GM18498 (cell line): ENCODE measurements at regions not wholly inside any gene's neighbourhood (a gene's known extent, or its start where the extent isn't known, plus 50 kb on each side); places are given as distances from the start of the nearest gene placed in this dataset.
A peak's percentile ranks its signal among the peaks of the same experiment; 100 is the strongest.

Experiments
- ATAC-seq: cut with Tn5 transposase; IDR thresholded peaks from one replicate; pipeline ENCODE4 v1.9.1; 2021; ENCODE audit warnings: mild to moderate bottlenecking, moderate library complexity; ENCODE audit not compliant: unreplicated experiment

- no peak for ATAC-seq
Measured at GRCh38 chr12:91818227-91819131, 327.2 kb downstream of the BTG1 start.

GRCh38 chr12:91817517-91817916 lies 328.1 kb downstream of the BTG1 start:
- ATAC-seq, result no peak

DNA sequence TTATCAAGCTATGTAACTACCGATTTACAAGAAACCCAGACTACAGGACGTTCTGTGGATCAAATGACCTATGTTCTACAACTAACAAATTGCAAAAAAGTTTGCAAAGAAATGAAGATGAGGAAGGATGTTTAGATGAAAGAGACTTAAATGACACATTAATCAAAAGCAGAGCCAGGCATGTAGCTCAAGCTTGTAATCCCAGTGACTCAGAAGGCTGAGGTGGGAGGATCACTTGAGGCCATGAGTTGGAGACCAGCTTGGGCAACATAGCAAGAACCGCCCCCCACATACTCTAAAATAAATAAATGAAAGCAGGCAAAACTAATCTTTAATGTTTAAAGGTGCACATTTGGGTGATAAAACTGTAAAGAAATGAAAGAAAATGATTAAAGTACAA lies 331.9 kb downstream of the BTG1 start:
- ATAC-seq, result no peak

DNA sequence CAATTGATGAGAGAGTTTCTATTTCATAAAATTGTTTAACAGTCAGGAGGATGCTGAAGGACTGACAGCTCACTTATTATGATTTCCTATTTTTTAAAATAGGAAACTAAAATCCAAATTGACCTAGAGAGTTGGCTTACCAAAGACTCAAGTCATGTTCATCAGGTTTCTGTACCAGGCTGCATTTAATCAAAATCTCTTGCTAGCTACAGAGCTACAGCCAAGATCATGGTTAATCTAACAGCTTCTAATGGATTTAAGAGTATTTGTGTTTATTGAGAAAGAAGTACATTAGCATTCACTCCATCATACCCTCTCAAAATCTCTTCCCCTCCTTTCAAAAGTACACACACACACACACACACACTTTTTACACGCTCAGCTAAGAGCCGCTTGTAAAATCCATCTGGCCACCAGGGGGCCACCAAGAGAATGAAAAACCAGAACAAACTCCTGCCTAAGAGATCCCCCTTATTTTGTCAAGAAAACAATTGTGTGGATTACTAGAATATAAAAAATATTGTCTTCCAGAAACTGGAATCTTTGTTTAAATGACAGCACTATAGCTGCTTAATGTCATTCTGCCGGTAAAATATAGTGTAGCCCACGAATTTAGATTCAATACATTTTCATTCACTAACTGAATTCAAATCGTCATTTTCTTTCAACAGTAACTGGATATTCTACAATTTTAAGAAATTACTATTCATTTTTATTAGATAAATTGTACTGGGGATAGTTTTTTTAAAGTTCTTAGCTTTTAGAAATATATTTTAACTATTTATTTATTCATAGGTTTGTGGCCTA lies 334.0 kb downstream of the BTG1 start:
- peak; percentile 79 for ATAC-seq

DNA sequence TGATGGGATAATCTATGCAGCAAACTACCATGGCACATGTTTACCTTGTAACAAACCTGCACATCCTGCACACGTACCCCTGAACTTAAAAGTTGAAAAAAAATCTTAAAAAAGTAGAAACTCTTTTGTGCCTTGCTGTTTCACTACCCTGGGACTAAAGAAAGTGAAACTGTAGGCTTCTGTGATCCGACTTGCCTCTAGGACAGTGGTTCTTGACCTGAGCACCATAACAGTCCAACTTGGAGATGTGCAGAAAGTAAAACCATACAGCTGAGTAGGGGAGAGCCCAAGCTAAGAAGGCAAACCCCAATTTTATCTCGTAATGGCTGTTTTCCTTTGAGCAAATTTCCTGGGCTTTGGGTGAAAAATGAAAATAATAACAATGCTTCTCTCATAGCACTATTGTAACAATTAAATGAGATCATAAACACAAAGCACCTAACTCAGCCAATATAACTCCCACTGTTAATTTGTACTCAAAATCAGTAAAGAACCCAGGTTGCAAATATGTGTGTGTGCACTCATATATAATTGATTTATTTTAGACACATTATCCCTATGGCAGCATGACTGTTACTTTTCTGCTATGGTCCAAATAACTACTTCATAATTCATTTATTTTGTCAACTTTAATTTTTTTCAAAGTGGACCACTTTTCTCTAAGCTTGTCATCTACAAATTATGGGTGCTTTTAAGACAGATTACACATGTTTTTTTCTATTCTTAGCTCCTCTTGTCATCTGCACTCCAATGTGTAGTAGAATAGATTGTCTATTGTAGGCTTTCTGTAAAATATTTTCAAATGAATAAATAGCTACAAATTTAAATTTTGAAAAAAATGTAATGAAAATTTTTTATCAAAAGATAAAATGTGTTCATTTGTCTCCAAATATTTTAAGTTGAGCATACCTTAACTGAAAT lies 334.9 kb downstream of the BTG1 start:
- no peak for ATAC-seq

DNA sequence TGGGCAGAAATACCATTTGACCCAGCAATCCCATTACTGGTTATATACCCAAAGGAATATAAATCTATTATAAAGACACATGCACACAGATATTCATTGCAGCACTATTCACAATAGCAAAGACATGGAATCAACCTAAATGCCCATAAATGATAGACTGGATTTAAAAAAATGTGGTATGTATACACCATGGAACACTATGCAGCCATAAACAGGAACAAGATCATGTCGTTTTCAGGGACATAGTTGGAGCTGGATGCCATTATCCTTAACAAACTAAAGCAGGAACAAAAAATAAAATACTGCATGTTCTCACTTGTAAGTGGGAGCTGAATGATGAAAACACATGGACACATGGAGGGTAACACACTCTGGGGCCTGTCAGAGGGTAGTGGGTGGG lies 335.6 kb downstream of the BTG1 start:
- ATAC-seq, result no peak

DNA sequence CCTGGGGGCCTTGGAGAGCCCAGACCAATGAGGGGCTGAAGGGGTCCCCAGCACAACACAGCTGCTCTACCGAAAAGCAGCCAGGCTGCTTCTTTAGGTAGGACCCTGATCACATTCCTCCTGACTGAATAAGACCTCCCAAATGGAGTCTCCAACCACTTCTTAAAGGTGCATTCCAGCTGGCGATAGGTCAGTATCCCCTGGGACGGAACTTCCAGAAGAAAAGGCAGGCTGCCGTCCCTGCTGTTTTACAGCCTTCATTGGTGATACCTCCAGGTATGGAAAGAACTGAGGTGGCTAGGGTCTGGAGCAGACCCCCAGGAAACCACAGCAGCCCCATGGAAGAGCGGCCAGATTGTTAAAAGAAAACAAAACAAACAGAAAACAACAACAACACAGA lies 340.6 kb downstream of the BTG1 start:
- no peak for ATAC-seq

DNA sequence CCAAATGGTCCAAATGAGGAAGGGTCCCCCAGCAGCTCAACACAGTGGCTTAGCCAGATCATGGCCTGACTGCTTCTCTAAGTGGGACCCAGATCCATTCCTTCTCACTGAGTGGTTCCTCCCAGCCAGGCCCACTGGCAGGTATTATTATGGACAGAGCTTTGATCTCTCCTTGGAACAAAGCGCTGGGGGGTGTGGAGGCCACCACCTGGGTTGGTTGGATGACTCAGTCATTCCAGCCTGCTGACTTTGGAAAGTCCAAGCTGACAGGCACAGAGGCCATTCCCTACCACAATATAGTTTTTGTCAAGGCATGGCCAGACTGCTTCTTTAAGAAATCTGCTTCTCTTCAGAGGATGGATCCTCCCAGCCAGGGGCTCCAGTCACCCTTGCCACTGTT lies 341.1 kb downstream of the BTG1 start:
- no peak for ATAC-seq

DNA sequence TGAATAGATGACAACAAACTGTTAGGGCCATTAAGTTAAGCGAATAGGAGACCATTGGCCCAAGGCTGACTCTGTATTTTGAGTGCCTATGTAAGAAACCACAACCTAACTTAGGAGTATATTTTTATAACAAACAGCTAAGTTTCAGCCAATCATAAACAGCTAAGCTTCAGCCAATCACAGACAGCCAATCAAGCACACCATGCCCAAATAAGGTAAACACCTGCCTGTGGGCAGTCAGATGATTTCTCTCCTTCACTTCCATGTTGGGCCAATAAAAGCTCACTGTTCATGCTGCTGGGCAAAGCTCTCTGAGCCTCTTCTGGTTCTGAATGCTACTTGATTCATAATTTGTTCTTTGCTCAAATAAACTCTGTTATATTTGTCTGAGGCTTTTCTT lies 344.6 kb downstream of the BTG1 start:
- no peak for ATAC-seq

DNA sequence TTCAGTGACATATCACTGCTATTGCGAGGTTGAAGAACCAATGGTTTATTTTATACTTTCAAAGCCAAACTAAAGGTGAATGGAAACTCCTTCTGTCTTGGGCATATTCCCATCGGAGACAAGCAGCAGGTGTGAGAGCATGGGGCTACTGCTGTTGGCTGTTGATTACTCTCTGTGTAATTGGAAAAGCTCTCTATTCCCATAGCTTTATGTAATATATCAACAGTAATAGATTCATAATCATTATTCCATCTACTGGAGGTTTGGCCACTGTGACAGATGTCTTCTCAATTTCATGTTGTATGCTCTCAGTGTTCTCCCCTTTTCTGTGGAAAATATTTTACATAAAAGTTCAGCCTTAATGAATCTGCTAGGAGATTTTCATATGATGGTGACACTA lies 352.0 kb downstream of the BTG1 start:
- no peak for ATAC-seq

DNA sequence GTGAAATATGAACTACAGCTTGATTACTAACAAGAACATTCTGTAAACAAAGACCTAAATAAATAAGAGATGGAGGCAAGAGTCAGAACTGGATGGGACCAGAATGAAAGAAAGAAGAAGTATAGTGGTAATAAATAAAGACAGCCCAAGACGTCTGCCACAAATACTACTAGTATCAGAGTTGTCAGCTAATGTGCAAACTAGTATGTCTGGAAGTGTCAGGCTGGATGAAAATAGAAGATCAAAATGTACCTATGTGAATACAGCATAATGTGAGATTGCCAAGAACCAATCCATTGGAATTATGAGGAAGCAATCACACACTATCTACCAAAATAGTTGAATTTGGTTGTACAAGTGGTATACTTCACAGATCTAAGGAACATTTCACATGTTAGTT lies 353.0 kb downstream of the BTG1 start:
- ATAC-seq, result no peak

GRCh38 chr12:91786499-91787272 lies 359.0 kb downstream of the BTG1 start:
- ATAC-seq, result no peak

- no peak for ATAC-seq
Measured at GRCh38 chr12:91785655-91786498, 359.8 kb downstream of the BTG1 start.

DNA sequence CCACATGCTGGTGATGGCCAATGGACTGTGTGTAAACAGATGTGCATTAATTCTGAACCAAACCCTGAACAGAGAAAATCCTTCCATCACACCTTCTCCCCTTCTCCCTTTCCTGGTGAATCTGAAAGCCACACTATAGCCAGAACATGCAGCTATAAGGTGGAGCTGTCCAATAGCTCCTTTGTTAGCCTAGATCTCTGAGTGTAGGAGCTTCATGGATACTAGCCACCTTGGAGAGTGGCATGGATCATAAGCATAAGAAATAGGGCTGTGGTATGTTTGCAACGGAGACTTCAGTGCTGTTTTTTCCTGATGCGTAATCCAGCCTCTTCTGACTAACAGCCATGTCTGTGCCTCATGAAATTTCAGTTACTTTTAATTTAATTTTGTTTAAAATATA lies 364.5 kb downstream of the BTG1 start:
- no peak for ATAC-seq

GRCh38 chr12:91778938-91779400 lies 366.7 kb downstream of the BTG1 start:
- ATAC-seq, result peak; percentile 92

DNA sequence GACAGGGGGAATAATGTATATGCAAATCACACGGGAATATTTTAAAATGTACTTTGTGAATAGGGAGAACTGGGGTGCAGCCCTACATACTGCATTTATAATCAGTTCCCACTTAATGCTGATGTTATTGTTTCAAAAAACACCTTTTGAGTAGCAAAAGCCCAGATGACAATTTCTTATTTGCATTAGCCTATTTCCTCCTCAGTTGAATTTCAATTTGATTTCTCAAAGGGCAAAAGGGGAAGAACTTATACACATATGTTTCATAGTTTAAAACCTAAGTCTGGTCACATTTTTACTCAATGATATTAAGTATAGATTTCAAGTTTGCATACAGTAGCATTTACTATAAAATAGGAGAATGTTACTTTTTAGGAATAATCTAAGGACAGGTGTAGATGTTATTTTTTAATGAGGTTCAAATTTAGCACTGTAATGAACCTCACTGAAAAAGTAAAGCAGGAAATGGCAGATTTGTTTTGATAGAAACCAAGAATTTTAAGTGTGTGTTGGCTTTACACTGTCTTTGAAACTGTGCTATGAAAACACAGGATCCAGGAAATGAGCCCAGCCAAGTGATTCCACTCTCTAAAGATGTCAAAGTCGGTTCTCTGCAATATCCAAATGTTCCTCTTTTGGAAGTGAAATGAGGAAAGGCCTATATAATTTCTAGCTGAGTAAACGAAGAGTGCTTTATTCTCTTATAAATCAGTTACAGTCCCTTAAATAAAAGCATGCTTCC lies 367.4 kb downstream of the BTG1 start:
- peak; percentile 66 for ATAC-seq

DNA sequence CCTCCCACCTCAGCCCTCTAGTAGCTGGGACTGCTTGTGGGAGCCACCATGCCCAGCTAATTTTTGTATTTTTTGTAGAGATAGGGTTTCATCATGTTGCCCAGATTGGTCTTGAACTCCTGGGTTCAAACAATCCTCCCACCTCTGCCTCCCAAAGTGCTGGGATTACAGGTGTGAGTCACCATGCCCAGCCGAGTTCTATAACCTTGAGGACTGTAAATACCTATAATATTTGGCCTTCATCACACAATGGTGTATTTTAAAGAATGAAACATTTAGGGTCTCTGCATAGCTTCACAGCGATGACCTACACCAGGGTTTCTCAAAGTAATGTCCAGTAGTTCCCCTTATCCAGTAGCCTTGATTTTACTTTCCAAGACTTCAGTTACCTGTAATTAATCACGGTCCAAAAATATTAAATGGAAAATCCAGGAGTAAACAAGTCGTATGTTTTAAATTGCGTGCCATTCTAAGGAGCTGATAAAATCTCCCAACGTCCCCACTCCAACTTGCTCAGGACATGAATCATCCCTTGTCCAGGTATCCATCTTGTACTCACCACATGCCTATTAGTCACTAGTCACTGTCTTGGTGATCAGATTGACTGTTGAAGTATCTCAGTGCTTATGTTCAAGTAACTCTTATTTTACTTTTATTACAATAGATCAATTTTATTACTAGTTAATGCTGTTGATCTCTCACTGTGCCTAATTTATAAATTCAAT lies 368.2 kb downstream of the BTG1 start:
- ATAC-seq, result no peak

- ATAC-seq, result no peak
Measured at GRCh38 chr12:91774434-91774921, 371.2 kb downstream of the BTG1 start.
